ENCODE measurements at regions not wholly inside any gene's neighbourhood (a gene's known extent, or its start where the extent isn't known, plus 50 kb on each side); places are given as distances from the start of the nearest gene placed in this dataset.

DNA sequence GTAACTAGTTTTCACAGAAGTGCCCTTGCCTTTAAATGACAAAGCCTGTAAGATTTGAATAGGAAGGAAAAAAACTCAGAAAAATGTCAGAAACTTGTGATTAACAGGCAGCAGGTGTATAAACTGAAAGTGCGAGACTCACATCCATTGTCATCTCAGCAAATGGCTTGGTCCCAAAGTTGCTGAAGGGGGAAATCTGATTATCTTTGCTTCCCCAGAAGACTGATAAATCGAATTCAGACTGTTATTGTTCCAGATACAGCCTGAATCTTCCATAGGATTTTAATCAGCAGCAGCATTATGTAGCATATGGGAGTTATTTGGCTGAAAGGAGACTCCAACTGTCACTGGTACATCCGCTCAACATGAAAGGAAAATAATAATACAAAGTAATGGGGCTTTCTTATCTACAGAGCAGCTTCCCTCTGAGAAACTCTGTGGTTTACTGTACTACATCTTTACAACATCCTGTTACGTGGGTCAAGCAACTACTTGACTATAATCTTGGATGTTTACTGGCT is 550.4 kb upstream of the CCDC54 start:
- peak overlapping the region; percentile 97 for H3K27ac ChIP-seq (ENCODE audit: low read depth)
- H3K4me2 ChIP-seq = no peak overlapping the region
- Mint-ChIP-seq H3K9me3 (peaks cover 11% of the 10 kb centered on the region), H3K4me1 (peaks cover 55% of the 10 kb centered on the region), H3K27ac (peak overlapping the region; percentile 76), H3K4me3 (no peak overlapping the region), H3K36me3 (ENCODE audit: low read depth) (peaks cover 29% of the 10 kb centered on the region), H3K27me3 (ENCODE audit: insufficient read depth, low read depth, poor library complexity) (peaks cover 4% of the 10 kb centered on the region)
- H3K4me1 ChIP-seq (ENCODE audit: insufficient read depth) = peaks cover 50% of the 10 kb centered on the region
- no peak overlapping the region for H3K4me3 ChIP-seq
- no peaks in the 10 kb centered on the region for H4K20me1 ChIP-seq (replicated peaks; ENCODE audit: insufficient read depth)
- H3K27me3 ChIP-seq (ENCODE audit: insufficient read depth) = no peaks in the 10 kb centered on the region
- no peak for ATAC-seq
- TF ChIP-seq ZNF114 (CRISPR knock-in tag; IDR thresholded peaks at IDR 0.05) (no peak), STAT1 (IDR thresholded peaks at IDR 0.05; ENCODE audit: unreplicated experiment) (no peak), POLR2AphosphoS5 (IDR thresholded peaks at IDR 0.05; ENCODE audit: low read depth) (no peak), ZNF462 (CRISPR knock-in tag; IDR thresholded peaks at IDR 0.05) (no peak), CREB1 (CRISPR knock-in tag; IDR thresholded peaks at IDR 0.05; ENCODE audit: low read depth) (no peak), ETS1 (IDR thresholded peaks at IDR 0.05) (no peak), JUNB (IDR thresholded peaks at IDR 0.05; ENCODE audit: unreplicated experiment) (no peak), EZH2 (IDR thresholded peaks at IDR 0.05; ENCODE audit: low read depth, unreplicated experiment) (no peak), ZNF331 (CRISPR knock-in tag; IDR thresholded peaks at IDR 0.05; ENCODE audit: low read depth) (no peak), NANOG (IDR thresholded peaks at IDR 0.05; ENCODE audit: borderline replicate concordance) (no peak), EZH2phosphoT487 (IDR thresholded peaks at IDR 0.05; ENCODE audit: unreplicated experiment) (no peak)
- TF ChIP-seq, protein P1, sequence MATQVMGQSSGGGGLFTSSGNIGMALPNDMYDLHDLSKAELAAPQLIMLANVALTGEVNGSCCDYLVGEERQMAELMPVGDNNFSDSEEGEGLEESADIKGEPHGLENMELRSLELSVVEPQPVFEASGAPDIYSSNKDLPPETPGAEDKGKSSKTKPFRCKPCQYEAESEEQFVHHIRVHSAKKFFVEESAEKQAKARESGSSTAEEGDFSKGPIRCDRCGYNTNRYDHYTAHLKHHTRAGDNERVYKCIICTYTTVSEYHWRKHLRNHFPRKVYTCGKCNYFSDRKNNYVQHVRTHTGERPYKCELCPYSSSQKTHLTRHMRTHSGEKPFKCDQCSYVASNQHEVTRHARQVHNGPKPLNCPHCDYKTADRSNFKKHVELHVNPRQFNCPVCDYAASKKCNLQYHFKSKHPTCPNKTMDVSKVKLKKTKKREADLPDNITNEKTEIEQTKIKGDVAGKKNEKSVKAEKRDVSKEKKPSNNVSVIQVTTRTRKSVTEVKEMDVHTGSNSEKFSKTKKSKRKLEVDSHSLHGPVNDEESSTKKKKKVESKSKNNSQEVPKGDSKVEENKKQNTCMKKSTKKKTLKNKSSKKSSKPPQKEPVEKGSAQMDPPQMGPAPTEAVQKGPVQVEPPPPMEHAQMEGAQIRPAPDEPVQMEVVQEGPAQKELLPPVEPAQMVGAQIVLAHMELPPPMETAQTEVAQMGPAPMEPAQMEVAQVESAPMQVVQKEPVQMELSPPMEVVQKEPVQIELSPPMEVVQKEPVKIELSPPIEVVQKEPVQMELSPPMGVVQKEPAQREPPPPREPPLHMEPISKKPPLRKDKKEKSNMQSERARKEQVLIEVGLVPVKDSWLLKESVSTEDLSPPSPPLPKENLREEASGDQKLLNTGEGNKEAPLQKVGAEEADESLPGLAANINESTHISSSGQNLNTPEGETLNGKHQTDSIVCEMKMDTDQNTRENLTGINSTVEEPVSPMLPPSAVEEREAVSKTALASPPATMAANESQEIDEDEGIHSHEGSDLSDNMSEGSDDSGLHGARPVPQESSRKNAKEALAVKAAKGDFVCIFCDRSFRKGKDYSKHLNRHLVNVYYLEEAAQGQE (IDR thresholded peaks at IDR 0.05; ENCODE audit: unreplicated experiment) = no peak
- TF ChIP-seq, protein P2, sequence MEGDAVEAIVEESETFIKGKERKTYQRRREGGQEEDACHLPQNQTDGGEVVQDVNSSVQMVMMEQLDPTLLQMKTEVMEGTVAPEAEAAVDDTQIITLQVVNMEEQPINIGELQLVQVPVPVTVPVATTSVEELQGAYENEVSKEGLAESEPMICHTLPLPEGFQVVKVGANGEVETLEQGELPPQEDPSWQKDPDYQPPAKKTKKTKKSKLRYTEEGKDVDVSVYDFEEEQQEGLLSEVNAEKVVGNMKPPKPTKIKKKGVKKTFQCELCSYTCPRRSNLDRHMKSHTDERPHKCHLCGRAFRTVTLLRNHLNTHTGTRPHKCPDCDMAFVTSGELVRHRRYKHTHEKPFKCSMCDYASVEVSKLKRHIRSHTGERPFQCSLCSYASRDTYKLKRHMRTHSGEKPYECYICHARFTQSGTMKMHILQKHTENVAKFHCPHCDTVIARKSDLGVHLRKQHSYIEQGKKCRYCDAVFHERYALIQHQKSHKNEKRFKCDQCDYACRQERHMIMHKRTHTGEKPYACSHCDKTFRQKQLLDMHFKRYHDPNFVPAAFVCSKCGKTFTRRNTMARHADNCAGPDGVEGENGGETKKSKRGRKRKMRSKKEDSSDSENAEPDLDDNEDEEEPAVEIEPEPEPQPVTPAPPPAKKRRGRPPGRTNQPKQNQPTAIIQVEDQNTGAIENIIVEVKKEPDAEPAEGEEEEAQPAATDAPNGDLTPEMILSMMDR (conservative IDR thresholded peaks at IDR 0.05; ENCODE audit: low read depth in 2 of 2) = no peak
- DNase-seq (ENCODE audit: low spot score) = no peak
- no peak overlapping the region for H2AFZ ChIP-seq
- peaks cover 8% of the 10 kb centered on the region; the same call in 1 of the 2 replicates for H3F3A ChIP-seq (replicated peaks; ENCODE audit: low read depth)
- H3K79me2 ChIP-seq (replicated peaks; ENCODE audit: insufficient read depth) = no peaks in the 10 kb centered on the region
- H3K36me3 ChIP-seq (ENCODE audit: insufficient read depth) = no peaks in the 10 kb centered on the region
- H3K9me2 ChIP-seq (ENCODE audit: insufficient read depth) = no peaks in the 10 kb centered on the region

Data from GM23338 (cell line).